ENCODE measurements at regions not wholly inside any gene's neighbourhood (a gene's known extent, or its start where the extent isn't known, plus 50 kb on each side); places are given as distances from the start of the nearest gene placed in this dataset.

DNA sequence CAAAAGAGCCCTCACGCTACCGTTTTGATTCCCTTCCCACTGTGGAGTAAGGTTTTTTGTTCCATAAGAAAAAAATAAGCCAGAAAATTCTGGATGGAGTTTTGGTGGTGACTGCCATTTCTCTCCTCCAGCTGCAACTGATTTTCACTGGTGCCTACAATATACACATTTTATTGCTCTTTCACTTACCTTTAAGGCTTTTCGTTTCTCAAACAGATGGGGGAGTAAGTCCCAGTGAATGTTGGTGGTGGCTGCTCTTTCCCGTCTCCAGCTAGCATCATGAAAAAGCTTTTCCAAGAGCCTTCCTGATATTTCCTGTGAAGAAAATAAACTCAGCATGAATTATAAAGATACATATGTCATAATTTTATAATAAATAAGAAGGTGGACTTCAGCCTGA is 932.5 kb upstream of the PIK3C3 start:
- Mint-ChIP-seq H3K27me3 (ENCODE audit: insufficient read depth, low read depth) (peaks cover 2% of the 10 kb centered on the region), H3K4me3 (no peak overlapping the region), H3K4me1 (peaks cover 10% of the 10 kb centered on the region), H3K36me3 (no peaks in the 10 kb centered on the region), H3K9me3 (peaks cover 4% of the 10 kb centered on the region), H3K27ac (no peak overlapping the region)
- no peak for DNase-seq (ENCODE audit: low spot score)
- no peaks in the 10 kb centered on the region for H3F3A ChIP-seq (ENCODE audit: low read depth)
- no peaks in the 10 kb centered on the region for H4K20me1 ChIP-seq (ENCODE audit: low read depth)
- H3K4me3 ChIP-seq: no peak overlapping the region
- peak overlapping the region; percentile 72 for H2AFZ ChIP-seq (replicated peaks)
- no peaks in the 10 kb centered on the region for H3K4me1 ChIP-seq
- H3K36me3 ChIP-seq: no peaks in the 10 kb centered on the region
- H3K27me3 ChIP-seq: no peaks in the 10 kb centered on the region
- no peak overlapping the region for H3K4me2 ChIP-seq
- no peak overlapping the region for H3K27ac ChIP-seq
- TF ChIP-seq EZH2phosphoT487 (IDR thresholded peaks at IDR 0.05) (no peak), EZH2 (IDR thresholded peaks at IDR 0.05) (no peak)
- TF ChIP-seq, protein P1, sequence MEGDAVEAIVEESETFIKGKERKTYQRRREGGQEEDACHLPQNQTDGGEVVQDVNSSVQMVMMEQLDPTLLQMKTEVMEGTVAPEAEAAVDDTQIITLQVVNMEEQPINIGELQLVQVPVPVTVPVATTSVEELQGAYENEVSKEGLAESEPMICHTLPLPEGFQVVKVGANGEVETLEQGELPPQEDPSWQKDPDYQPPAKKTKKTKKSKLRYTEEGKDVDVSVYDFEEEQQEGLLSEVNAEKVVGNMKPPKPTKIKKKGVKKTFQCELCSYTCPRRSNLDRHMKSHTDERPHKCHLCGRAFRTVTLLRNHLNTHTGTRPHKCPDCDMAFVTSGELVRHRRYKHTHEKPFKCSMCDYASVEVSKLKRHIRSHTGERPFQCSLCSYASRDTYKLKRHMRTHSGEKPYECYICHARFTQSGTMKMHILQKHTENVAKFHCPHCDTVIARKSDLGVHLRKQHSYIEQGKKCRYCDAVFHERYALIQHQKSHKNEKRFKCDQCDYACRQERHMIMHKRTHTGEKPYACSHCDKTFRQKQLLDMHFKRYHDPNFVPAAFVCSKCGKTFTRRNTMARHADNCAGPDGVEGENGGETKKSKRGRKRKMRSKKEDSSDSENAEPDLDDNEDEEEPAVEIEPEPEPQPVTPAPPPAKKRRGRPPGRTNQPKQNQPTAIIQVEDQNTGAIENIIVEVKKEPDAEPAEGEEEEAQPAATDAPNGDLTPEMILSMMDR (IDR thresholded peaks at IDR 0.05): no peak
- H3K79me2 ChIP-seq (ENCODE audit: low read depth): no peaks in the 10 kb centered on the region
- no peak overlapping the region for H3K9ac ChIP-seq
- H3K9me3 ChIP-seq (ENCODE audit: low read depth): peaks cover 5% of the 10 kb centered on the region

DNA sequence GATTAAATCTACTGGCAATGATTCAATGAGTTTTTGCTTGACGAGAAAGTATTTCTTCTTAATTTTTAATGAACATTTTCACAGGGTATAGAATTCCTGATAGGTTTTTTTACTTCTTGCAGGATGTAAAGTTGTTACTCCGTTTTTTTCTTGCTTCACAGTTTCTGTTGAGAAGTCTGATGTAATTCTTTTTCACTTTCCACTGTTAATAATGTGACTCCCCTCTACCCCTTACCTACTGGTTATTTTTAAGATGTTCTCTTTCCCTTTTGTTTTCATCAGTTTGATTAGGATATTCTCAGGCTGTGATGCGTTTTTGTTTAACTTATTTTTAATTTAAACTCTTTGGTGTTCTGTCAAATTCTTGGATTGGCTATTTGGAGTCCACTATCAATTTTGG is 933.9 kb upstream of the PIK3C3 start:
- H3K4me1 Mint-ChIP-seq: peaks cover 10% of the 10 kb centered on the region
- H3K9me3 Mint-ChIP-seq: peaks cover 4% of the 10 kb centered on the region
- no peak for DNase-seq (ENCODE audit: low spot score)
- H3K27me3 Mint-ChIP-seq (ENCODE audit: insufficient read depth, low read depth): peaks cover 2% of the 10 kb centered on the region
- TF ChIP-seq, protein P1 (IDR thresholded peaks at IDR 0.05): no peak
- no peak for TF ChIP-seq EZH2 (IDR thresholded peaks at IDR 0.05)
- no peak for TF ChIP-seq EZH2phosphoT487 (IDR thresholded peaks at IDR 0.05)
- H3K4me1 ChIP-seq: no peaks in the 10 kb centered on the region
- H3K79me2 ChIP-seq (ENCODE audit: low read depth): no peaks in the 10 kb centered on the region
- H3K9me3 ChIP-seq (ENCODE audit: low read depth): peaks cover 5% of the 10 kb centered on the region
- H3F3A ChIP-seq (ENCODE audit: low read depth): no peaks in the 10 kb centered on the region
- H3K36me3 ChIP-seq: no peaks in the 10 kb centered on the region
- no peak overlapping the region for H3K4me3 Mint-ChIP-seq
- no peak overlapping the region for H3K27ac Mint-ChIP-seq
- H3K27ac ChIP-seq: no peak overlapping the region
- H3K4me3 ChIP-seq: no peak overlapping the region
- H3K4me2 ChIP-seq: no peak overlapping the region
- H4K20me1 ChIP-seq (ENCODE audit: low read depth): no peaks in the 10 kb centered on the region
- no peak overlapping the region for H2AFZ ChIP-seq (replicated peaks)
- no peaks in the 10 kb centered on the region for H3K27me3 ChIP-seq
- no peaks in the 10 kb centered on the region for H3K36me3 Mint-ChIP-seq
- H3K9ac ChIP-seq: no peak overlapping the region

GRCh38 chr18:41012194-41012593 is 942.8 kb upstream of the PIK3C3 start:
- no peak overlapping the region for H3K27ac Mint-ChIP-seq
- Histone ChIP-seq H3K4me1 (no peaks in the 10 kb centered on the region), H3K27me3 (no peaks in the 10 kb centered on the region), H3F3A (ENCODE audit: low read depth) (no peaks in the 10 kb centered on the region), H2AFZ (replicated peaks) (no peak overlapping the region), H3K27ac (no peak overlapping the region), H3K79me2 (ENCODE audit: low read depth) (no peaks in the 10 kb centered on the region), H4K20me1 (ENCODE audit: low read depth) (no peaks in the 10 kb centered on the region), H3K9me3 (ENCODE audit: low read depth) (no peaks in the 10 kb centered on the region), H3K36me3 (no peaks in the 10 kb centered on the region), H3K9ac (no peak overlapping the region), H3K4me3 (no peak overlapping the region), H3K4me2 (no peak overlapping the region)
- H3K4me1 Mint-ChIP-seq: no peaks in the 10 kb centered on the region
- TF ChIP-seq, protein P1 (IDR thresholded peaks at IDR 0.05): no peak
- TF ChIP-seq EZH2 (IDR thresholded peaks at IDR 0.05): no peak
- TF ChIP-seq EZH2phosphoT487 (IDR thresholded peaks at IDR 0.05): no peak
- H3K9me3 Mint-ChIP-seq: peaks cover 3% of the 10 kb centered on the region
- H3K27me3 Mint-ChIP-seq (ENCODE audit: insufficient read depth, low read depth): no peaks in the 10 kb centered on the region
- no peaks in the 10 kb centered on the region for H3K36me3 Mint-ChIP-seq
- H3K4me3 Mint-ChIP-seq: no peak overlapping the region
- DNase-seq (ENCODE audit: low spot score): no peak
